RWPE1 (cell line): ENCODE measurements at regions not wholly inside any gene's neighbourhood (a gene's known extent, or its start where the extent isn't known, plus 50 kb on each side); places are given as distances from the start of the nearest gene placed in this dataset.

Experiments
- CTCF ChIA-PET: fragments of 350-600 bp; sonication (Branson Sonifier 250); formaldehyde crosslinking; extraction: SDS; loops from one replicate; lab custom pipeline; 2021; lab: Yijun Ruan, JAX
- POLR2A ChIA-PET: fragments of 400-600 bp; formaldehyde crosslinking; extraction: SDS; loops from one replicate; lab custom pipeline; 2020; ENCODE audit warnings: antibody characterized with exemption; ENCODE audit not compliant: low non-redundant PET; lab: Yijun Ruan, JAX
- DNase-seq: peaks from one replicate; pipeline ENCODE4 v3.0.0; 2012; ENCODE audit warnings: low spot score
- H3K27ac ChIP-seq: fragments of 450-650 bp; 2 replicates; pipeline ENCODE4 v1.5.1; 2017
- CTCF ChIP-seq: fragments of 450-650 bp; conservative IDR thresholded peaks from 2 replicates; pipeline ENCODE4 v1.5.1; 2017; ENCODE audit warnings: low read depth, mild to moderate bottlenecking

- ChIA-PET POLR2A (no interaction called here), CTCF (no interaction called here)
- no peak for DNase-seq
- TF ChIP-seq CTCF = no peak
- H3K27ac ChIP-seq = no peak overlapping the region
Measured at GRCh38 chr2:16266571-16266970, 326.2 kb downstream of the MYCN start.

GRCh38 chr2:16264931-16265540 lies 324.7 kb downstream of the MYCN start:
- no peak overlapping the region for H3K27ac ChIP-seq
- no peak for DNase-seq
- TF ChIP-seq CTCF = no peak
- ChIA-PET POLR2A (no interaction called here), CTCF (no interaction called here)

GRCh38 chr2:16264491-16264890 lies 324.1 kb downstream of the MYCN start:
- H3K27ac ChIP-seq = no peak overlapping the region
- ChIA-PET CTCF (no interaction called here), POLR2A (no interaction called here)
- no peak for TF ChIP-seq CTCF
- DNase-seq = no peak

GRCh38 chr2:16263241-16263890 lies 323.0 kb downstream of the MYCN start:
- ChIA-PET POLR2A (no interaction called here), CTCF (no interaction called here)
- no peak for TF ChIP-seq CTCF
- H3K27ac ChIP-seq = no peak overlapping the region
- DNase-seq = no peak

- ChIA-PET CTCF (interaction anchor here (1.3 kb wide), 1 partner anchor 10 kb away, joined by 3 read pairs; no protein-coding TSS in a partner anchor), POLR2A (no interaction called here)
- H3K27ac ChIP-seq = no peak overlapping the region
- no peak for DNase-seq
- TF ChIP-seq CTCF = no peak
Measured at GRCh38 chr2:16262526-16263178, 322.3 kb downstream of the MYCN start.

GRCh38 chr2:16261791-16262190 lies 321.4 kb downstream of the MYCN start:
- no peak overlapping the region for H3K27ac ChIP-seq
- CTCF ChIA-PET = interaction anchor here (0.6 to 1.3 kb wide), 3 partner anchors 11 to 515 kb away, joined by 3 read pairs; no protein-coding TSS in a partner anchor
- POLR2A ChIA-PET = no interaction called here
- no peak for DNase-seq
- no peak for TF ChIP-seq CTCF
